ENCODE measurements at regions not wholly inside any gene's neighbourhood (a gene's known extent, or its start where the extent isn't known, plus 50 kb on each side); places are given as distances from the start of the nearest gene placed in this dataset.

DNA sequence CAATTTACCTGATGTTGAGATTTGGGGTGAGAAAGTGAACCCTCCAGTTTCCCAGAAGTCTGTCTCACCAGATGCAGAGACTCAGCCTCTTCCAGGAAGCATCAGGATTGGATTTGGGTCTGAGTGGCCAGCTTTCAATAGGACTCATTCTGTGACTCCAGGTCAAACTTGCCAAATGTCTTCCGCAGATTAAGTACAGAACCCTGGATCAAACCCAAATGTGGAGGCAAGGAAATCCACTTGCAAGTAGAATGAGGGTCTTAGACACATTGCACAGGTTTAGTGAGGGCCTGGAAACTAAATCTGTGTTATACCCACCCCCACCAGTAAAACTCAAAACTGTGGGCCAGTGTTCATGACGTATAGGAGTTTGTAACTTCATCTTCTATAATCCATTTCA lies 372.2 kb upstream of the MGMT start:
- TF ChIP-seq, protein P1, sequence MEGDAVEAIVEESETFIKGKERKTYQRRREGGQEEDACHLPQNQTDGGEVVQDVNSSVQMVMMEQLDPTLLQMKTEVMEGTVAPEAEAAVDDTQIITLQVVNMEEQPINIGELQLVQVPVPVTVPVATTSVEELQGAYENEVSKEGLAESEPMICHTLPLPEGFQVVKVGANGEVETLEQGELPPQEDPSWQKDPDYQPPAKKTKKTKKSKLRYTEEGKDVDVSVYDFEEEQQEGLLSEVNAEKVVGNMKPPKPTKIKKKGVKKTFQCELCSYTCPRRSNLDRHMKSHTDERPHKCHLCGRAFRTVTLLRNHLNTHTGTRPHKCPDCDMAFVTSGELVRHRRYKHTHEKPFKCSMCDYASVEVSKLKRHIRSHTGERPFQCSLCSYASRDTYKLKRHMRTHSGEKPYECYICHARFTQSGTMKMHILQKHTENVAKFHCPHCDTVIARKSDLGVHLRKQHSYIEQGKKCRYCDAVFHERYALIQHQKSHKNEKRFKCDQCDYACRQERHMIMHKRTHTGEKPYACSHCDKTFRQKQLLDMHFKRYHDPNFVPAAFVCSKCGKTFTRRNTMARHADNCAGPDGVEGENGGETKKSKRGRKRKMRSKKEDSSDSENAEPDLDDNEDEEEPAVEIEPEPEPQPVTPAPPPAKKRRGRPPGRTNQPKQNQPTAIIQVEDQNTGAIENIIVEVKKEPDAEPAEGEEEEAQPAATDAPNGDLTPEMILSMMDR (IDR thresholded peaks at IDR 0.05; ENCODE audit: insufficient read depth, low read depth, low read length, missing control alignments), result no peak
- DNase-seq (ENCODE audit: low read depth), result no peak
- H3K4me3 ChIP-seq (ENCODE audit: low read length), result no peak overlapping the region

DNA sequence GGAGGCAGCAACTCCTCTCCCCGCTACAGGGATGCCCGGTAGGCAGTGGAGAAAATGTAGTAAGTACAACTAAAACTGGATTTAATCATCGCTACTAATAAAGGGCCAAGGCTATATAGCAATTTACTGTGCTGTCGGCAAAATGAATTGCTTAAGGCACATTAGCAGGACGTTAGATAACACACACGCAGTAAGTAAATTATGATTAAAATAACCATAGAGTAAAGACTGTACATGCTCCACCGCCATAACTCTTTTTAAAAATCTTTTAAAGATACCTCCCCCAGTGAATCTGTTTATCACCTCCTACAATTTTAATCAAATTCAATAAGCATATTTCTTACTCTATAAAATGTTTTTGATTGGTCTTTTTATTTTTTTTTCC lies 371.4 kb upstream of the MGMT start:
- TF ChIP-seq, protein P1 (IDR thresholded peaks at IDR 0.05; ENCODE audit: insufficient read depth, low read depth, low read length, missing control alignments), result no peak

DNA sequence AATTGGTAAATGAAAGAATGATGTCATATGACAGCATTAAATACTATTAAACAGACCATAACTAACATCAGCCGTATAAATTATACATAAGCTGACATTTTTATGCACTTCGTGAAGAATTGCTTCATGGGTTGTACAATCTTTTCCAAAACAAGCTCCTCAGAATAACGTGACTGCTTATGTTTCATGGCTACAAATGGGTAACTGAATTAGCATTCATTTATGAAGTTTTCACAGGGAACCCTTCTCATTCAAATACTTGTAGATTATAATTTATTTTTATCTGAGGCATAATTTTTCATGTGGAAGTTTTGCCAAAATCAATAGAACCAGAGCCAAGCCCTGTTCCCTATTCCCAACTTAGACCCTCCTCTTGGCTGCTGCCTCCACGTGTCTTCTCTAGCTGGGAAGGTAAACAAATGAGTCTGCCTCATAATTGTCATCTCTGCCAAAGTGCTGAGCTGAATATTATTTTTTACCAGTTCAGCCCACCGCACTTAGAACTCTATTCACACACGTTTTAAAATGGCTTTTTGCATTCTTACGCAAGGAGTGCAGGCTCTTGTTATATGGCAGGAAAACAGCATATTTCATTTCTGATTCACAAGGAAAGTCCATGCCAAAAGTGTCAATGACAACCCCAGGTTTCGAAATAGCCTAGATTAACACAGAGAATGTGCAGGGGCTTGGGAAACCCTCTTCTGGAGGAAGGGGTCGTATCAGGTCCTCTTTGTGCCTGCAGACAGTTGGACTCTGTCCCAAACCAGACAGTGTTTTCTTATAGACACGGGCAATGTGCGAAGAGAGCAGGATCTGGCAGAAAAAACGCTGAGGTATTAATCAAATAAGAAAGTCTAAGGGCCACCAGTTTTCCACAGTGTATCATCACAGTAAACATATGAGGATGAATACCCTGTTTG lies 370.7 kb upstream of the MGMT start:
- TF ChIP-seq, protein P1 (IDR thresholded peaks at IDR 0.05; ENCODE audit: insufficient read depth, low read depth, low read length, missing control alignments), result no peak
- no peak overlapping the region for H3K4me3 ChIP-seq (ENCODE audit: low read length)
- no peak for DNase-seq (ENCODE audit: low read depth)

More for the DNA sequence above, 371.4 kb upstream of the MGMT start:
- H3K4me3 ChIP-seq (ENCODE audit: low read length), result no peak overlapping the region
- no peak for DNase-seq (ENCODE audit: low read depth)

DNA sequence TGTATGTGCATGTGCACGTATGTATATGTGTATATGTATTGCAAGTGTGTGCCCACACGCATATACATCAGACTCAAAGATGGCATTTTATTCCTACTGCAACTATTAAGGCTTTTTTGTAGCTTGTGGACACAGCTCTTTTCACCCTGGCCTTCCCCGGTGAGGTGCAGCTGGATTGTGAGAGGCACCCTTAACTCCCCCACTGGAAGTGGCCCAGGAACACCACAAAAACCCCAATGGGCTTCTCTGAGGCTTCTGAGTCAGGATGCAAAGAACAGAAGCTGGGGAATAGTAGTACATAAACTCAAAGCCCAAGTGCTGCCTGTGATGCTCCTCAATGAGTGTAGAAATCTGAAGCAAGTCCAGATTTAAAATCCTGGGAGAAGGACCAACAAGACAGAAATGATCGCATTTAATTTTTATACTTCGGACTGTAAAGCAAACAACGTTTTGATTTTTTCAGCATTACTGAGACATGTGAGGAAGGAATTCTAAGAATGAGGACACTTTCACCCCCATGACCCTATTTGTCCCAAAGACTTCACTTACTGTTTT lies 369.2 kb upstream of the MGMT start:
- H3K4me3 ChIP-seq (ENCODE audit: low read length), result no peak overlapping the region
- no peak for DNase-seq (ENCODE audit: low read depth)
- TF ChIP-seq, protein P1 (IDR thresholded peaks at IDR 0.05; ENCODE audit: insufficient read depth, low read depth, low read length, missing control alignments), result no peak

DNA sequence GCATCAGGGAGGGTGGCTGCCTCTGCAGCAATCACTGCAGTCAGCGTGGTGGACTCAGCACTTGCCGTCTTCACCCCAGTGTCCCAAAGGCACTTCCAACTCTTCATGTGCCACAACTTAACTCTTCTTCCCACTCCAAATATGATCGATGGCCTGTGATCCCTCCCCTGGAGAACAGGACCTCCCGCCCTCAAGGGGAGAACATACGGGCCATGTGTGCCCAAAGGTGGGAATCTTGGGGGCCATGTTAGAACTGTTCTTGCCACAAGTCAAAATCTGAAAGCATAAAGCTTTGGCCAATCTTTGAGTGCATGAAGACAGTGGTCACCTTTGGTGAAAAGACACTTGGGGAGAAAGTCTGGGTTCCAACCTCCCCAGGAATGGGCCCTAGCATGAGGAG lies 368.5 kb upstream of the MGMT start:
- TF ChIP-seq, protein P1 (IDR thresholded peaks at IDR 0.05; ENCODE audit: insufficient read depth, low read depth, low read length, missing control alignments), result no peak
- no peak overlapping the region for H3K4me3 ChIP-seq (ENCODE audit: low read length)
- DNase-seq (ENCODE audit: low read depth), result no peak

DNA sequence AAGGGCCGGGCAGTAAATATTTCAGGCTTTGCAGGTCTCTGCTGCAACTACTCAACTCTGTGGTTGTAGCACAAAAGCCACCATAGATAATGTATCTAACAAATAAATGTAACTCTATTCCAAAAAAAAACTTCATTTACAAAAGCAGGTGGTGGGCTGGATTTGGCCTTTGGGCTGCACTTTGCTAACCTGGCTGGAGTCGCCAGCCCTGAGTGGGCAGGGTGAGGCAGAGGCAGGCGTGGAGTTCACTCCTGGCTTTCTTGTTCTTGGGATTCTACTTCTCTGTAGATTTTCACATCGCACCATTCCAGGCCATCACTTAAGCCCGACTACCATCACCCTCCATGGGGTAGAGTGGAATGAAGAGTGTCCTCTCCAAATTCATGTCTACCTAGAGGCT lies 367.6 kb upstream of the MGMT start:
- no peak overlapping the region for H3K4me3 ChIP-seq (ENCODE audit: low read length)
- no peak for DNase-seq (ENCODE audit: low read depth)
- TF ChIP-seq, protein P1 (IDR thresholded peaks at IDR 0.05; ENCODE audit: insufficient read depth, low read depth, low read length, missing control alignments), result no peak

All from epithelial cell of esophagus (primary cell).